Rectal smooth muscle tissue (tissue), 1 donor: ENCODE measurements at regions not wholly inside any gene's neighbourhood (a gene's known extent, or its start where the extent isn't known, plus 50 kb on each side); places are given as distances from the start of the nearest gene placed in this dataset.
"Not testable (repeated sequence)": the region's sequence is repeated elsewhere in the genome, so short reads cannot be mapped to it uniquely, and the experiment has no call there.

ENCODE experiments used
- H3K27ac ChIP-seq: one replicate; pipeline ENCODE4 v1.7.0; 2013; ENCODE audit warnings: low read depth, low read length, inconsistent platforms
- H3K27me3 ChIP-seq: one replicate; pipeline ENCODE4 v1.7.0; 2013; ENCODE audit warnings: low read length; ENCODE audit not compliant: control insufficient read depth, insufficient read depth
- H3K36me3 ChIP-seq: one replicate; pipeline ENCODE4 v1.7.0; 2013; ENCODE audit warnings: low read length; ENCODE audit not compliant: control insufficient read depth, insufficient read depth
- H3K4me1 ChIP-seq: one replicate; pipeline ENCODE4 v1.7.0; 2013; ENCODE audit warnings: low read length; ENCODE audit not compliant: control insufficient read depth, insufficient read depth
- H3K4me3 ChIP-seq: one replicate; pipeline ENCODE4 v1.7.0; 2013; ENCODE audit warnings: low read length
- H3K9ac ChIP-seq: one replicate; pipeline ENCODE4 v1.7.0; 2013; ENCODE audit warnings: low read length

DNA sequence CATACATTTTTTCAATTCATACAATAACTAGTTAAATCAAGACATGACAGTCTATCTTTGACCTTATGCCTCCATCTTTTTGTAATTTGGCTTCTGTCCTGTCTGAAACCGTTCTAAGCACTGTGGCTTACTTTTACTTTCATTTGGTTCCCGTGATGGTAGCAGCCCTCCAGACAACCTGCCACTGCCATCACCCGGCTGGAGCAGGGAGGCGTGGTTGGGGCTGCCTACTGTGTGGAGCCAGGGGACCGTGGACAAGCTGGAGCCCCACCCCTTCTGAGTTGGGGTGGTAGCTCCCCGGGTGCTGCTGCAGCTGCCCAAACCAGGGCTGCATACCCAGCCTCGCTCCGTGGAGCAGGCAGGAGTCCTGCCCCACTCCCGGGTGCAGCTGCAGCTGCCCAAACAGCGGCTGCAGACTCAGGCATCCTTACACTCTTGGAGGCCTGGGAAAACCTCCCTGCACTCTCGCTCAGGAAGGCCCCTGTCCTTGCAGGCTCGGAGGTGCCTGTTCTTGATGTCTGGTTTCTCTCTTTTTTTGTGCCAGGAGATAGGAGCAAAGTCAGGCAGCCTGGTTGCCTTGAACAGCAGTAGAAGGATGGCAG is 312.4 kb downstream of the ANKRD30B start:
- not testable (repeated sequence) for H3K4me3 ChIP-seq, H3K36me3 ChIP-seq, H3K27me3 ChIP-seq, H3K9ac ChIP-seq, H3K27ac ChIP-seq, H3K4me1 ChIP-seq

DNA sequence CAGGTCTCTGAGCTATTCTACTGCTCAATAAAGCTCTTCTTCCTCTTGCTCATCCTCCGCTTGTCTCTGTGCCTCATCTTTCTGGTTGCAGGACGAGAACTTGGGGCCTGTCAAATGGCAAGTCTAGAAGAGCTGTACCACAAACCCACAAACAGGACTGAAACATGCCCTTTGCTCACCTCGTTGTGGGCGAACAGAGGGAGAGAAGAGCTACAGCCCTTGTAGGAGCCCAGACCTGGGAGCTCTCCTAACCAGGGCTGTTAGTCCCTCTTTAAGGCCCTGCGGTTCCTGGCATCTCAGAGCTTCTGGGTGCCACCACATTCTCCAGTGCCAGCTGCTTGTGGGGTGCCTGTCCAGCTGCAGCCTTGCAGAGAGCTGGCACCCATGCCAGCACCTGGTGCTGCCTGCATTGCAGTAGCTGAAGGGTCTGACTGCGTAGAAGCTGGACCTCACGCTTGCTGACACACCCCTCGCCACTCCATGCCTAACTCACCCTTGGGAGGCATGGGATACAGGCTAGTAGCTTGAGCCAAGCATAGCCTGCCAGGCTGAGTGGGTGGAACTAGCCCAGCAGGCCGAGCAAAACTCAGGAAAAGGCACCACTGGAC is 313.4 kb downstream of the ANKRD30B start:
- H3K4me1 ChIP-seq, H3K36me3 ChIP-seq, H3K27me3 ChIP-seq, H3K27ac ChIP-seq, H3K4me3 ChIP-seq, H3K9ac ChIP-seq: not testable (repeated sequence)

- H3K36me3 ChIP-seq, H3K9ac ChIP-seq, H3K27ac ChIP-seq, H3K4me1 ChIP-seq, H3K4me3 ChIP-seq, H3K27me3 ChIP-seq: not testable (repeated sequence)
Measured at GRCh38 chr18:15066434-15066833, 318.5 kb downstream of the ANKRD30B start.

DNA sequence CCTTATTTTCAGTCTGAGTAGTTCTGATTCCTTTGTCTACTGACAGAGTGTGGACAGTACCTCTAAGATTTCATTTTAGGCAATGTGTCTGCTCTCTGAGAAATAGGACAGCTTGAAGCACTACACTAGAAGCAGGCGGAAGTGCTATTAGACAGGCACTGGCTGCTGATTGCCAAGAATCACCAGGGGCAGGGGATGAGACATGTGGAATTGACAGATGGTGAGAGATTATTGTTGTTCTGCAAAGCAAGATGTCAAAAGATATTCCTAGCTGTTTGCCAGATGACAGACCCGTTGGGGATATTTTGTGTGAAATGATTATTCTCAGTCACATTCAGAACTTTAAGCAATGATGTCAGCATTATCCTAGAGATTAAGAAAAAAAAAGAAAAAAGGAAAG is 323.3 kb downstream of the ANKRD30B start:
- not testable (repeated sequence) for H3K27ac ChIP-seq, H3K36me3 ChIP-seq, H3K4me3 ChIP-seq, H3K27me3 ChIP-seq, H3K4me1 ChIP-seq, H3K9ac ChIP-seq
